Neural cell (in vitro differentiated cells): ENCODE measurements at regions not wholly inside any gene's neighbourhood (a gene's known extent, or its start where the extent isn't known, plus 50 kb on each side); places are given as distances from the start of the nearest gene placed in this dataset.

Experiments used
- EP300 ChIP-seq: fragments of 450-650 bp; conservative IDR thresholded peaks from 2 replicates; pipeline ENCODE4 v1.6.1; 2014; ENCODE audit warnings: antibody characterized with exemption, mild to moderate bottlenecking, moderate library complexity; ENCODE audit not compliant: poor library complexity, severe bottlenecking
- MXI1 ChIP-seq: fragments of 450-650 bp; conservative IDR thresholded peaks from 2 replicates; pipeline ENCODE4 v1.6.1; 2014; ENCODE audit warnings: antibody characterized with exemption, mild to moderate bottlenecking; ENCODE audit not compliant: poor library complexity, severe bottlenecking
- POLR2AphosphoS5 ChIP-seq: IDR thresholded peaks from 2 replicates; pipeline ENCODE4 v1.6.1; 2012
- TAF1 ChIP-seq: IDR thresholded peaks from 2 replicates; pipeline ENCODE4 v1.6.1; 2012; ENCODE audit warnings: low read depth
- TF ChIP-seq, protein P1 (sequence below): fragments of 450-650 bp; IDR thresholded peaks from 2 replicates; pipeline ENCODE4 v1.5.1; 2014; ENCODE audit warnings: antibody characterized with exemption, mild to moderate bottlenecking, moderate library complexity; ENCODE audit not compliant: poor library complexity, severe bottlenecking

DNA sequence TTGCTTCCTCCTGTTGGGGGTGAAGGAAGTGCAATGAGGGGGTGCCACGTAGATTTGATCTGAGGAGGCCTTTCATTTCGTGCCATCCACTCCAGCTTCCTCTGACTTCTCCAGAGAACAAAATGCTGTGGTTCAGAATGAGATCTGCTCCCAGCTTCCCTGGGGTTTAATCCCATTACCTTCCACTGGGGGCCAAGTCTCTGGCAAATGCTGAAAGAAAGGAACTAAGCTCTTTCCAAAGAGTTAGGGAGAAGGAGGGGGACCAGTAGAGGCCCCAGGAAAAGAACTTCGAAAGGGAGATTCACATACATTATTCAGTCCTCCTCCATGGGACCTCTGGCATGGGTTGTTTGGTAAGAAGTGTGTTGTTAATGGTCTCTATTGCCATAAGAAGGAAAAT is 727.0 kb downstream of the TYW1 start:
- TF ChIP-seq, protein P1, sequence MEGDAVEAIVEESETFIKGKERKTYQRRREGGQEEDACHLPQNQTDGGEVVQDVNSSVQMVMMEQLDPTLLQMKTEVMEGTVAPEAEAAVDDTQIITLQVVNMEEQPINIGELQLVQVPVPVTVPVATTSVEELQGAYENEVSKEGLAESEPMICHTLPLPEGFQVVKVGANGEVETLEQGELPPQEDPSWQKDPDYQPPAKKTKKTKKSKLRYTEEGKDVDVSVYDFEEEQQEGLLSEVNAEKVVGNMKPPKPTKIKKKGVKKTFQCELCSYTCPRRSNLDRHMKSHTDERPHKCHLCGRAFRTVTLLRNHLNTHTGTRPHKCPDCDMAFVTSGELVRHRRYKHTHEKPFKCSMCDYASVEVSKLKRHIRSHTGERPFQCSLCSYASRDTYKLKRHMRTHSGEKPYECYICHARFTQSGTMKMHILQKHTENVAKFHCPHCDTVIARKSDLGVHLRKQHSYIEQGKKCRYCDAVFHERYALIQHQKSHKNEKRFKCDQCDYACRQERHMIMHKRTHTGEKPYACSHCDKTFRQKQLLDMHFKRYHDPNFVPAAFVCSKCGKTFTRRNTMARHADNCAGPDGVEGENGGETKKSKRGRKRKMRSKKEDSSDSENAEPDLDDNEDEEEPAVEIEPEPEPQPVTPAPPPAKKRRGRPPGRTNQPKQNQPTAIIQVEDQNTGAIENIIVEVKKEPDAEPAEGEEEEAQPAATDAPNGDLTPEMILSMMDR: no peak
- no peak for TF ChIP-seq POLR2AphosphoS5
- TF ChIP-seq EP300: no peak
- no peak for TF ChIP-seq MXI1
- no peak for TF ChIP-seq TAF1
